Activated CD8-positive, alpha-beta memory T cell treated with anti-CD3 and anti-CD28 coated beads, Interleukin-2, amount 50 U/mL, for 1 hour (primary cell): ENCODE measurements at regions not wholly inside any gene's neighbourhood (a gene's known extent, or its start where the extent isn't known, plus 50 kb on each side); places are given as distances from the start of the nearest gene placed in this dataset.

Experiments used
- DNase-seq: peaks from one replicate; pipeline ENCODE4 v3.0.0-alpha.2; 2020; ENCODE audit errors: extremely low read depth

- DNase-seq: no peak
Measured at GRCh38 chr17:79153367-79154130, 78.9 kb downstream of the ENGASE start.

GRCh38 chr17:79152636-79153035, 78.0 kb downstream of the ENGASE start:
- DNase-seq: no peak

GRCh38 chr17:79152110-79152509, 77.5 kb downstream of the ENGASE start:
- no peak for DNase-seq

GRCh38 chr17:79150799-79151198, 76.2 kb downstream of the ENGASE start:
- DNase-seq: no peak

GRCh38 chr17:79150035-79150733, 75.6 kb downstream of the ENGASE start:
- no peak for DNase-seq

- DNase-seq: no peak
Measured at GRCh38 chr17:79148584-79148983, 74.0 kb downstream of the ENGASE start.

- DNase-seq: no peak
Measured at GRCh38 chr17:79147746-79148506, 73.3 kb downstream of the ENGASE start.

GRCh38 chr17:79146562-79146961, 71.9 kb downstream of the ENGASE start:
- DNase-seq: no peak

- DNase-seq: no peak
Measured at GRCh38 chr17:79145548-79145947, 70.9 kb downstream of the ENGASE start.

- no peak for DNase-seq
Measured at GRCh38 chr17:79144133-79144532, 69.5 kb downstream of the ENGASE start.

- no peak for DNase-seq
Measured at GRCh38 chr17:79142375-79142774, 67.8 kb downstream of the ENGASE start.

- DNase-seq: no peak
Measured at GRCh38 chr17:79141578-79142355, 67.1 kb downstream of the ENGASE start.

GRCh38 chr17:79138826-79139225, 64.2 kb downstream of the ENGASE start:
- no peak for DNase-seq

- no peak for DNase-seq
Measured at GRCh38 chr17:79137789-79138165, 63.2 kb downstream of the ENGASE start.

- no peak for DNase-seq
Measured at GRCh38 chr17:79137015-79137788, 62.6 kb downstream of the ENGASE start.

GRCh38 chr17:79136596-79136995, 62.0 kb downstream of the ENGASE start:
- DNase-seq: no peak
